ENCODE measurements at regions not wholly inside any gene's neighbourhood (a gene's known extent, or its start where the extent isn't known, plus 50 kb on each side); places are given as distances from the start of the nearest gene placed in this dataset.

- H3K27me3 ChIP-seq: no peaks in the 10 kb centered on the region
- TF ChIP-seq POLR2AphosphoS5 (IDR thresholded peaks at IDR 0.05): no peak
- no peak for TF ChIP-seq POLR2A (IDR thresholded peaks at IDR 0.05)
- TF ChIP-seq EP300 (IDR thresholded peaks at IDR 0.05): no peak
- TF ChIP-seq CTCF (IDR thresholded peaks at IDR 0.05): no peak
- no peaks in the 10 kb centered on the region for H3K36me3 ChIP-seq
- DNase-seq: no peak
- H3K4me3 ChIP-seq: no peak overlapping the region
- intact Hi-C loops (cut with DNase I; ENCODE audit: low total_unique reads): no loop called here
- no peaks in the 10 kb centered on the region for H3K9me3 ChIP-seq
- no peaks in the 10 kb centered on the region for H3K4me1 ChIP-seq
- H3K27ac ChIP-seq: no peak overlapping the region
- 47 to 64% (median 55%) methylated on average over 5 of the region's 5 CpGs for WGBS, 5 donors
Measured at GRCh38 chr7:12809476-12809875, 122.0 kb downstream of the ARL4A start.

- no peaks in the 10 kb centered on the region for H3K9me3 ChIP-seq
- intact Hi-C loops (cut with DNase I; ENCODE audit: low total_unique reads): no loop called here
- no peak overlapping the region for H3K4me3 ChIP-seq
- no peaks in the 10 kb centered on the region for H3K4me1 ChIP-seq
- 72 to 84% (median 81%) methylated on average over 4 of the region's 4 CpGs for WGBS, 5 donors
- H3K36me3 ChIP-seq: no peaks in the 10 kb centered on the region
- H3K27ac ChIP-seq: no peak overlapping the region
- H3K27me3 ChIP-seq: no peaks in the 10 kb centered on the region
- no peak for DNase-seq
- TF ChIP-seq EP300 (IDR thresholded peaks at IDR 0.05): no peak
- no peak for TF ChIP-seq POLR2A (IDR thresholded peaks at IDR 0.05)
- no peak for TF ChIP-seq POLR2AphosphoS5 (IDR thresholded peaks at IDR 0.05)
- TF ChIP-seq CTCF (IDR thresholded peaks at IDR 0.05): no peak
Measured at GRCh38 chr7:12812111-12812510, 124.7 kb downstream of the ARL4A start.

- Histone ChIP-seq H3K36me3 (no peaks in the 10 kb centered on the region), H3K4me1 (no peaks in the 10 kb centered on the region), H3K27me3 (no peaks in the 10 kb centered on the region), H3K27ac (no peak overlapping the region), H3K9me3 (no peaks in the 10 kb centered on the region), H3K4me3 (no peak overlapping the region)
- DNase-seq: no peak
- 89 to 96% (median 93%) methylated on average over 2 of the region's 2 CpGs for WGBS, 5 donors
- intact Hi-C loops (cut with DNase I; ENCODE audit: low total_unique reads): no loop called here
- no peak for TF ChIP-seq EP300 (IDR thresholded peaks at IDR 0.05)
- no peak for TF ChIP-seq POLR2AphosphoS5 (IDR thresholded peaks at IDR 0.05)
- no peak for TF ChIP-seq CTCF (IDR thresholded peaks at IDR 0.05)
- no peak for TF ChIP-seq POLR2A (IDR thresholded peaks at IDR 0.05)
Measured at GRCh38 chr7:12814107-12814506, 126.7 kb downstream of the ARL4A start.

- H3K4me1 ChIP-seq: no peaks in the 10 kb centered on the region
- intact Hi-C loops (cut with DNase I; ENCODE audit: low total_unique reads): no loop called here
- no peaks in the 10 kb centered on the region for H3K36me3 ChIP-seq
- no peaks in the 10 kb centered on the region for H3K27me3 ChIP-seq
- H3K27ac ChIP-seq: no peak overlapping the region
- H3K9me3 ChIP-seq: no peaks in the 10 kb centered on the region
- no peak for DNase-seq
- TF ChIP-seq EP300 (IDR thresholded peaks at IDR 0.05) (no peak), POLR2AphosphoS5 (IDR thresholded peaks at IDR 0.05) (no peak)
- H3K4me3 ChIP-seq: no peak overlapping the region
Measured at GRCh38 chr7:12814828-12815227, 127.4 kb downstream of the ARL4A start.

GRCh38 chr7:12815426-12815825 is 128.0 kb downstream of the ARL4A start:
- no peak for DNase-seq
- H3K4me1 ChIP-seq: no peaks in the 10 kb centered on the region
- TF ChIP-seq EP300 (IDR thresholded peaks at IDR 0.05): no peak
- TF ChIP-seq POLR2AphosphoS5 (IDR thresholded peaks at IDR 0.05): no peak
- no peak for TF ChIP-seq CTCF (IDR thresholded peaks at IDR 0.05)
- no peak for TF ChIP-seq POLR2A (IDR thresholded peaks at IDR 0.05)
- H3K4me3 ChIP-seq: no peak overlapping the region
- no peaks in the 10 kb centered on the region for H3K36me3 ChIP-seq
- intact Hi-C loops (cut with DNase I; ENCODE audit: low total_unique reads): no loop called here
- H3K9me3 ChIP-seq: no peaks in the 10 kb centered on the region
- WGBS, 5 donors: 86 to 93% (median 88%) methylated on average over 4 of the region's 4 CpGs
- H3K27me3 ChIP-seq: no peaks in the 10 kb centered on the region
- no peak overlapping the region for H3K27ac ChIP-seq

Data from stomach (tissue), 8 donors.